IPS DF 6.9 (cell line): ENCODE measurements at regions not wholly inside any gene's neighbourhood (a gene's known extent, or its start where the extent isn't known, plus 50 kb on each side); places are given as distances from the start of the nearest gene placed in this dataset.
"Not testable (repeated sequence)": the region's sequence is repeated elsewhere in the genome, so short reads cannot be mapped to it uniquely, and the experiment has no call there.

Experiments
- DNase-seq: peaks from one replicate; pipeline ENCODE4 v3.0.0-alpha.2; 2013; ENCODE audit warnings: low read depth, low spot score
- H3K27ac ChIP-seq: one replicate; pipeline ENCODE4 v1.5.1; 2013; ENCODE audit warnings: low read length, control low read depth
- H3K27me3 ChIP-seq: 2 replicates; pipeline ENCODE4 v1.6.1; 2013; ENCODE audit warnings: mild to moderate bottlenecking, low read length; ENCODE audit not compliant: control insufficient read depth, insufficient read depth
- H3K36me3 ChIP-seq: 2 replicates; pipeline ENCODE4 v1.6.1; 2013; ENCODE audit warnings: low read length; ENCODE audit not compliant: control insufficient read depth, insufficient read depth
- H3K4me1 ChIP-seq: 2 replicates; pipeline ENCODE4 v1.6.1; 2013; ENCODE audit warnings: low read length; ENCODE audit not compliant: control insufficient read depth, insufficient read depth
- H3K4me3 ChIP-seq: 2 replicates; pipeline ENCODE4 v1.5.1; 2013; ENCODE audit warnings: mild to moderate bottlenecking, low read length
- H3K9me3 ChIP-seq: 2 replicates; pipeline ENCODE4 v1.6.1; 2013; ENCODE audit warnings: low read length, inconsistent platforms; ENCODE audit not compliant: control insufficient read depth, insufficient read depth
- WGBS: extraction: QIAGEN DNeasy Blood & Tissue Kit; methylation state at CpG from one replicate; pipeline ENCODE4 v1.1.7; 2013; ENCODE audit warnings: mixed read lengths, missing lambda C conversion rate; ENCODE audit not compliant: insufficient read length, insufficient coverage; 5-methylcytosine and 5-hydroxymethylcytosine counted together

DNA sequence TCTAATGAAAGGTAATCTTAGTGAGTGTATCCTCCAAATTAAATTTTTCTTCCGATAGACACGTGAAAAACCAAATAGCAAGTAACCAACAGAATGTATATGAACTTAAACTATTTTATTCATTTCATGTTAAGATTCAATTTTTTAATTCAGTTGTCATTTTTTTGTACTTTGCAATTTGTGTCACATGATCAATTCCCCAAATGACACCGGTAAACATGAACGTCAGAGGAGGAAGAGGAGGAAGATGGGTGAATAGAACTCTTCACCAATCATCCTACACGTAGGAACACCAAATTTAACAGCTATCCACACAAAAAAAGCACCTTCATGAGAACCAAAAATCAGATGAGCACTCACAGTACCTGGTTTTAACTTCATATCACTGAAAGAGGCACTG lies 401.4 kb upstream of the MIR17HG start:
- H3K27ac ChIP-seq, H3K4me1 ChIP-seq, H3K4me3 ChIP-seq, DNase-seq, H3K36me3 ChIP-seq, H3K9me3 ChIP-seq, H3K27me3 ChIP-seq: not testable (repeated sequence)
- no CpG with 5 or more reads among the region's 5 CpGs for WGBS

DNA sequence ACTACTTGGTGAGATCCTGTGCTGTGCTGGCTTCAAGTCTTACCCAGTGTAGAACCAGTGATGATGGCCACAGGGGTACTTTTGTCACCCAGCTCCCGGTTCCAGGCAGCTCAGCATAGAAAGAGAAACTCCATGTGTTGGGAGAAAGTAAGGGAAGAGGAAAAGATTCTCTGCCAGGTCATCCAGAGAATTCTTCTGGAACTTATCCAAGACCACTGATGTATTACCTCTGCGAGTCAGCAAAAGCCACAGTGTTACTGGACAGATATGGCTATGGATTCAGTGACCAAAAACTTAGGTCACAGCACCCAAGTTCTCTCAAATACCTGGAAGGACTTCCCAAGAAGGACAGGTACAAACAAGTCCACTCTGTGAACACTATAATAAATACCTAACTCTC lies 399.5 kb upstream of the MIR17HG start:
- Histone ChIP-seq H3K9me3 (no peaks in the 10 kb centered on the region), H3K4me3 (no peak overlapping the region), H3K4me1 (no peaks in the 10 kb centered on the region), H3K36me3 (no peaks in the 10 kb centered on the region), H3K27ac (no peak overlapping the region), H3K27me3 (no peaks in the 10 kb centered on the region)
- WGBS: no CpG with 5 or more reads among the region's 2 CpGs
- no peak for DNase-seq

DNA sequence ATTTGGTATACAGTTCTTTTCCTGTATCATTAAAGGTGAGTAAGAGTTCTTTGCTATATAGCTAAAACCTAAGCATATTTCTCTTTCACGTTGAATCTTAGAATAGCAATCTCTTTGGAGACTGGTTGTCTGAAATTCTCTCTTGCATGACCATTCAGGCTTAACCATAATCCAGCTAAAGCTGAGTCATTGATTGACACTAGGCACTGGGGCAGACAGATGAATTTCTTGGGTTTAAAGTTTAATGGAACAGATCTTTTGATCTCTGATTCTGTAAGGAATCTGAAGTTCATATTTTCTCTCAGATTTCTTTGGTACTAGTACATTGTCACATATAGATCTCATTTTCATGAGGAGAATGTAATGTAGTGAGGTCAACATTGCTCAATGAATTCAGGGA lies 397.3 kb upstream of the MIR17HG start:
- H3K36me3 ChIP-seq: no peaks in the 10 kb centered on the region
- WGBS: no CpG with 5 or more reads among the region's 1 CpG

DNA sequence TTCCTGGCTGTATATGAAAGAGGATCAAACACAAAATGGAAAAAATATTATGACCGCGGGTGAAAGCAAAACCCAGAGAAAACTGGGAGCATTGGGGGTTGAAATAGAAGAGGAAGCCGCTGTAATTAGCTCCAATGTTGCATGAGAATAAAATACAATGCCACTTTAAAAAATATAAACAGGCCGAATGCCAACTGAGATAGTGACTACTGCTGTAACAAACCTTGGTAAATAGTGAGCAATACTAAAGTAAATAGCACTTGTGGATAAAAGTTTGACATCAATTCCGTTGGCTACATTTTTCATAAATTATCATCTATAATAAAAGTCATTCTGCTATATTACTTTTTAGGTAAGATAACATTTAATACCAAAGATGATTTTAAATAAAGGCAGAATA lies 395.8 kb upstream of the MIR17HG start:
- Histone ChIP-seq H3K4me3 (no peak overlapping the region), H3K27ac (no peak overlapping the region), H3K27me3 (no peaks in the 10 kb centered on the region), H3K9me3 (no peaks in the 10 kb centered on the region), H3K36me3 (no peaks in the 10 kb centered on the region), H3K4me1 (no peaks in the 10 kb centered on the region)
- no peak for DNase-seq
- no CpG with 5 or more reads among the region's 5 CpGs for WGBS

More for the DNA sequence above, 397.3 kb upstream of the MIR17HG start:
- H3K9me3 ChIP-seq: no peaks in the 10 kb centered on the region
- no peaks in the 10 kb centered on the region for H3K4me1 ChIP-seq
- no peak for DNase-seq
- no peaks in the 10 kb centered on the region for H3K27me3 ChIP-seq
- H3K27ac ChIP-seq: no peak overlapping the region
- no peak overlapping the region for H3K4me3 ChIP-seq

DNA sequence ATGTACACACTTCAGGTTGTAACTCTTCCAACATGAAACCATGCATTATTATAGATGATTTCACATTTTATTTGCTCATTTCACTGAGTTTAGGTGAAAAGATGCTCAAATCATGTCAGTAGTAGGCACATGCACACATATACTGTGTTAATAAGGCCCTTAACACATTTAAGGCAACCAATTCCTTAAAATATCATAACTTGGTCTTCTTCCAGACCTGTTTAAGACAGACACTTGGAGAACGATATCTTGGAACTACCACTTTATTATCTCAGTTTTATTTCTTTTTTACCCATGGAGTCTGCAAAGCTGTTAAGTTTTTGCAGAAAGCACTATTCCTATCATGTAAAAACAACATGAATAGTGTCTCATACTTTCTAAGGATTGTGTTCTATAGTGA lies 395.2 kb upstream of the MIR17HG start:
- H3K4me1 ChIP-seq: no peaks in the 10 kb centered on the region
- no CpG with 5 or more reads among the region's 1 CpG for WGBS

DNA sequence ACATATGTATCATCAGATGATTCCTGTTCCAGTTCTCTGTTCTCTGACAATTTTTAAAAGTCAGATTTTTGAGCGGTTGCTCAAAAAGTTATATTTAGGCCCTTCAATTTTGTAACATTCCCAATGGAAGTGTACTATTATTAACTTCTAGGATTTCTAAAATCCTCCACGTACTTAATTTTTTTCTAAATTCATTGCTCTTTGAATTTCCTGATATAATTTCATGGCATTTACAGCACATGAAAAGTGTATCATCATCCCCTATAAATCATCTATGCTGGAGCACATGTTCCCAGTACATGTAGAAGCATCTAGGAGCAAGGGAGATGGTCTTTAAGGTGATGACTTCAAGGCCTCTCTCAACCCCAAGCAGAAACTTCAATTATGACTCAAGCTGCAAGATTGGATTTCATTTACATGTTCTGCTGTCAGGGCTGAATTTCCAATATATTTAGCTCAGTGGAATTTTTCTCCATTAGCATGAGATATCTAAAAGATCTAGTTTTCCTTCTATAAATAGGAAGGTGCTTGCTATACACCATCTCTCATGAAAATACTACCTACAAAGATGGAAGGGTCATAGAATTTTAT lies 392.8 kb upstream of the MIR17HG start:
- DNase-seq: no peak
- Histone ChIP-seq H3K27ac (no peak overlapping the region), H3K4me1 (no peaks in the 10 kb centered on the region), H3K9me3 (no peaks in the 10 kb centered on the region), H3K27me3 (no peaks in the 10 kb centered on the region), H3K4me3 (no peak overlapping the region), H3K36me3 (no peaks in the 10 kb centered on the region)
- WGBS: 100% methylated on average over 1 of the region's 2 CpGs

More for the DNA sequence above, 395.2 kb upstream of the MIR17HG start:
- no peaks in the 10 kb centered on the region for H3K36me3 ChIP-seq
- no peak overlapping the region for H3K27ac ChIP-seq
- H3K4me3 ChIP-seq: no peak overlapping the region
- no peaks in the 10 kb centered on the region for H3K27me3 ChIP-seq
- DNase-seq: no peak
- H3K9me3 ChIP-seq: no peaks in the 10 kb centered on the region

DNA sequence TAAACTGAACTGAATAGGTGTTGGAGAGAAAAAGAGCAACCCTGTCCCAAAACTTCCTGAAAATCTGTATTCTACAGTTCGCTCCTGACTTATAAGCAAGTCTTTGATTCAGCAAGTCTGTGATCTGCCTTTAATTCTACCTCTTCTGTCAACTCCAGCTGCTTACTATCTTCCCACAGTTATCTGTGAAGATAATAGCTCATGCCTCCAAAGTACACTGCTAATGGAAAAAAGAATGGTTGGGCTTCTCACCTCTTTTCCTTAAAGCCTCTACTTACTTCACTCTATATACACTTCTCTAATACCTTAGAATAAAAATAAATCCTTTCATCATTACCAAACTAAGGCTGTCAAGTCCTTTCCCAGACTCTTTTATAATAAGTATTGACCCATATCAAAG lies 391.5 kb upstream of the MIR17HG start:
- no peak overlapping the region for H3K27ac ChIP-seq
- no peaks in the 10 kb centered on the region for H3K36me3 ChIP-seq
- H3K4me3 ChIP-seq: no peak overlapping the region
- H3K27me3 ChIP-seq: no peaks in the 10 kb centered on the region
- H3K4me1 ChIP-seq: no peaks in the 10 kb centered on the region
- H3K9me3 ChIP-seq: no peaks in the 10 kb centered on the region
- no CpG with 5 or more reads among the region's 1 CpG for WGBS
- no peak for DNase-seq

DNA sequence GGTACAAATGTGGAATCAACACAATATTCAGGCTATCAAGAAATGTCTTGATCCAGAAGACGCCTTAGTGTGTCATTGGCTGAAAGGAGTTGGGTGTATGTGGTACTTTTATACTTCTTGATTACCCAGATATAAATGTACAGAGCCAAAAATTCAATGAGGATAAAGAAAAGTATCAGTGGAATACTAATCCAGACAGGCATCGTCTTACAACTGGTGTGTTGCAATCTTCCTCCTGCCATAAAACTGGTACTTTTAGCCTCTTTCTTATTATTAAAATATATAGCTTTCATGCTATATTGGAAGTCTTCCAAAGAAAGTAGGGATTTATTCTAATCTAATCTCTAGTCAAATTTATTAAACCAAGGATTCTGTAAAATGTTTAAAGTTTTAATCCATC lies 388.6 kb upstream of the MIR17HG start:
- H3K4me1 ChIP-seq: no peaks in the 10 kb centered on the region
- WGBS: no CpG with 5 or more reads among the region's 2 CpGs
- no peak for DNase-seq
- H3K27ac ChIP-seq: no peak overlapping the region
- H3K9me3 ChIP-seq: no peaks in the 10 kb centered on the region
- H3K4me3 ChIP-seq: no peak overlapping the region
- H3K36me3 ChIP-seq: no peaks in the 10 kb centered on the region
- H3K27me3 ChIP-seq: no peaks in the 10 kb centered on the region

DNA sequence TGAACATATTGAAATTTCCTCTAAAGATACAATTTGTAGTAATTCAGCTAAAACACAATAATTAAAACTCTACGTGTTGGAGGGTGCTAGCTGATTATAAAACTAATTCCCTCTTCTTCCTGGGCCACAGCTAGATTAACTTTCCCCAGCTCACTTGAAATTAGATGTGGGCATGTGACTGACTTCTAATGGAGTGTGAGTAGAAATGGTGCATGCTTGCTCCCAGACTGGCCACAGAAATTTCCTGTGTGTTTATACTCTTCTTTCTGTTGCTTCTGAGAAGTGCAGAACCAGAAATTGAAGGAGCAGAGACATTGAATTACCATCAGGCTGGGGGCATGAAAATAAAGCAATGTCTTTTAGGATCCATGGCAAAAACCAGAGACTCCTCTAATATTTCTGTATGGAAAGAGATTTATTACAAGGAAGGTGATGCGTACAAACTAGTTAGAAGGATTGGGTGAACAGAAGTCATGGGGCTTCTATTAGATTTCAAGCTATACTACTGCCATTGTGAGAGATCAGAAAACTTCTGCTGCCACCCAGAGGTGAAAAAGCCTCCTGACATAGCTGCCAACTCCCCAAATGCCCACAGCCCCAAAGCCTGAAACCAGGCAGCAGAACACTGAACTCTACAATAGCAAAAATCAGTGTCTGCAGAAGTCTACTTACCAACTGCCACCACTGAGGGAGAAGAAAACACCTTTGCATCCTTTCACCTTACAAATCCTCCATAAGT lies 379.2 kb upstream of the MIR17HG start:
- no peak for DNase-seq
- H3K4me3 ChIP-seq: no peak overlapping the region
- H3K27ac ChIP-seq: no peak overlapping the region
- peaks cover 3% of the 10 kb centered on the region; the same call in 1 of the 2 replicates for H3K4me1 ChIP-seq
- H3K27me3 ChIP-seq: no peaks in the 10 kb centered on the region
- WGBS: no CpG with 5 or more reads among the region's 2 CpGs
- H3K9me3 ChIP-seq: no peaks in the 10 kb centered on the region
- no peaks in the 10 kb centered on the region for H3K36me3 ChIP-seq

DNA sequence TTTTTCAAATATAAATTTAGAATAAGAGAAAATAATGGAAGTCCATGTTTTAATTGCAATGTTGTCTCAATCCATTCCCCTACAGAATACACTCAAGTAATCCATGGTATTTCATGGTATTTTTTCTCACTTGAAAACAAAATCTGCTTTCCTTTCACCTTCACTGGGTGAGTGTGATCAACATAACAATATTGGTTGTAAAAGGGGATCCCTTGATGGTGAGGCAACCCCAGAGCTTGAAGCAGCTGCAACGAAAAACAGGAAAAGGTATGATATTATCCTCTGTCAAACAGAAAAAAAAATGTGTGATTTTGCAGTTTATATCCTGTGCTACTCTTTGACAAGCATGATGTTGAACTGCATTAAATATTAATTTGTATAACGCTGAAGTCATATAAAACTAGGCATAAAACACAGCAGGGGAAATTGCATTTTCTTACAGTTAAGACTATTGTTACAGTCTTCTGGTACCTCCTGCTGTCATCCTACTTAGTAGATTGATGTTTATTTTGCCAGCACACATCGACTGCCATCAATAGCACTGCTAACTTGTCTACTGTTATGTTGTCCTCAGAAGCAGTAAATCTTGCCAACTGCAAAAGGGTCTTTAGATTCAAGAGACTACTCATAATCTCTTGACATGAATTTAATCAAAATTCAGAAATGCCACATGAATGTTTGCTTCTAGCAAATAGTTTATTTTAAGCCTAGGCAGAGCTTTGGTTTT lies 373.1 kb upstream of the MIR17HG start:
- DNase-seq: no peak
- Histone ChIP-seq H3K9me3 (no peaks in the 10 kb centered on the region), H3K36me3 (no peaks in the 10 kb centered on the region), H3K27me3 (no peaks in the 10 kb centered on the region), H3K4me1 (peaks cover 5% of the 10 kb centered on the region; the same call in 1 of the 2 replicates), H3K27ac (no peak overlapping the region), H3K4me3 (no peak overlapping the region)
- no CpG with 5 or more reads among the region's 3 CpGs for WGBS
